Psoas muscle (tissue), 7 donors: ENCODE measurements at regions not wholly inside any gene's neighbourhood (a gene's known extent, or its start where the extent isn't known, plus 50 kb on each side); places are given as distances from the start of the nearest gene placed in this dataset.
"Not testable (repeated sequence)": the region's sequence is repeated elsewhere in the genome, so short reads cannot be mapped to it uniquely, and the experiment has no call there.

Experiments used
- ATAC-seq, 4 donors: fragments of 200-7000 bp; cut with Tn5 transposase; one replicate each; pipeline ENCODE4 v1.9.1; 2020; ENCODE audit warnings: moderate library complexity in 3 of 4, mild to moderate bottlenecking in 2 of 4
- DNase-seq, 2 donors: peaks; one replicate each; pipeline ENCODE4 v3.0.0-alpha.2; 2020
- H3K27ac ChIP-seq: fragments of 200-600 bp; one replicate; pipeline ENCODE4 v1.8.0; 2022
- H3K27me3 ChIP-seq, 3 donors: fragments of 200-600 bp in 1 of 3; one replicate each; pipeline versions ENCODE4 v1.6.1 to v1.8.0; 2013 to 2022; ENCODE audit warnings: low read length in 2 of 3, mild to moderate bottlenecking in 2 of 3, moderate library complexity in 1 of 3; ENCODE audit not compliant: insufficient read depth in 3 of 3
- H3K36me3 ChIP-seq, 2 donors: fragments of 200-600 bp in 1 of 2; one replicate each; pipeline versions ENCODE4 v1.6.1 to v1.8.0; 2013 to 2022; ENCODE audit warnings: low read depth in 1 of 2, mild to moderate bottlenecking in 1 of 2, moderate library complexity in 1 of 2; ENCODE audit not compliant: insufficient read depth in 1 of 2
- H3K4me1 ChIP-seq: fragments of 200-600 bp; one replicate; pipeline ENCODE4 v1.8.0; 2022
- H3K4me3 ChIP-seq: fragments of 200-600 bp; one replicate; pipeline ENCODE4 v1.8.0; 2022; ENCODE audit warnings: mild to moderate bottlenecking
- H3K9me3 ChIP-seq: fragments of 200-600 bp; one replicate; pipeline ENCODE4 v1.8.0; 2022
- WGBS, 3 donors: extraction: QIAGEN DNeasy Blood & Tissue Kit; methylation state at CpG; one replicate each; pipeline versions ENCODE4 v1.1.6 to v1.1.7; 2013; 5-methylcytosine and 5-hydroxymethylcytosine counted together
- intact Hi-C, 2 donors: fragments of 100-400 bp; cut with DNase I; formaldehyde crosslinking; loops; one replicate each; pipeline versions ENCODE4 v1.11.0 to v1.14.2; 2022
- donor health status: healthy with polysubstance abuse.
- donor health status: DM: no; HTN: no; CAD: no; lungs with moderate emphysema.
- donor health status: Bipolar disorder and iron deficiency.
- donor health status: healthy.
- donor health status: DM: yes; HTN: yes; CAD: no.
- donor health status: DM: no; HTN: no; CAD: no.
- donor health status: DM: yes; HTN: yes; CAD: no.

- H3K9me3 ChIP-seq, ATAC-seq, H3K27me3 ChIP-seq, intact Hi-C loops, H3K36me3 ChIP-seq, H3K27ac ChIP-seq, DNase-seq, H3K4me1 ChIP-seq, H3K4me3 ChIP-seq: not testable (repeated sequence)
- 71 to 82% methylated on average over 1 of the region's 6 CpGs; no CpG with 5 or more reads in 1 of the 3 donors for WGBS, 3 donors
Measured at GRCh38 chr15:20022349-20022748, 519.3 kb downstream of the GOLGA6L6 start.

- H3K9me3 ChIP-seq, H3K36me3 ChIP-seq, H3K4me3 ChIP-seq, intact Hi-C loops, H3K27me3 ChIP-seq, H3K4me1 ChIP-seq, H3K27ac ChIP-seq, DNase-seq: not testable (repeated sequence)
- ATAC-seq: peak; percentile 59 to 88 (median 68)
- 50 to 67% (median 63%) methylated on average over 1 to 3 of the region's 7 CpGs for WGBS, 3 donors
Measured at GRCh38 chr15:20021351-20021750, 520.2 kb downstream of the GOLGA6L6 start.

GRCh38 chr15:20020588-20020987, 521.0 kb downstream of the GOLGA6L6 start:
- H3K9me3 ChIP-seq, H3K4me3 ChIP-seq, H3K4me1 ChIP-seq, H3K27ac ChIP-seq, intact Hi-C loops, DNase-seq, H3K27me3 ChIP-seq, H3K36me3 ChIP-seq, ATAC-seq: not testable (repeated sequence)
- 65 to 92% (median 76%) methylated on average over 2 to 4 of the region's 5 CpGs for WGBS, 3 donors

GRCh38 chr15:20019758-20020157, 521.8 kb downstream of the GOLGA6L6 start:
- ATAC-seq, H3K36me3 ChIP-seq, DNase-seq, H3K27ac ChIP-seq, H3K4me3 ChIP-seq, H3K9me3 ChIP-seq, H3K4me1 ChIP-seq, H3K27me3 ChIP-seq, intact Hi-C loops: not testable (repeated sequence)
- 73 to 84% (median 75%) methylated on average over 3 to 6 of the region's 6 CpGs for WGBS, 3 donors

- not testable (repeated sequence) for DNase-seq, H3K4me1 ChIP-seq, H3K9me3 ChIP-seq
Measured at GRCh38 chr15:20017581-20017980, 524.0 kb downstream of the GOLGA6L6 start.

GRCh38 chr15:20016941-20017340, 524.7 kb downstream of the GOLGA6L6 start:
- 76 to 91% (median 76%) methylated on average over 7 of the region's 9 CpGs for WGBS, 3 donors
- H3K36me3 ChIP-seq, DNase-seq, H3K4me3 ChIP-seq, H3K9me3 ChIP-seq, H3K27me3 ChIP-seq, H3K4me1 ChIP-seq, H3K27ac ChIP-seq, intact Hi-C loops, ATAC-seq: not testable (repeated sequence)

More at GRCh38 chr15:20017581-20017980, 524.0 kb downstream of the GOLGA6L6 start:
- H3K4me3 ChIP-seq, ATAC-seq, H3K27ac ChIP-seq, H3K27me3 ChIP-seq, intact Hi-C loops, H3K36me3 ChIP-seq: not testable (repeated sequence)
- WGBS, 3 donors: 78 to 95% (median 88%) methylated on average over 1 to 8 of the region's 8 CpGs

GRCh38 chr15:20012837-20013236, 528.8 kb downstream of the GOLGA6L6 start:
- H3K36me3 ChIP-seq, ATAC-seq, H3K9me3 ChIP-seq, H3K4me1 ChIP-seq, intact Hi-C loops, H3K27ac ChIP-seq, H3K4me3 ChIP-seq, DNase-seq, H3K27me3 ChIP-seq: not testable (repeated sequence)
- WGBS, 3 donors: 49 to 90% (median 62%) methylated on average over 1 to 2 of the region's 2 CpGs

- H3K36me3 ChIP-seq, H3K9me3 ChIP-seq, H3K4me1 ChIP-seq, DNase-seq, H3K27ac ChIP-seq, H3K4me3 ChIP-seq, intact Hi-C loops, H3K27me3 ChIP-seq, ATAC-seq: not testable (repeated sequence)
- WGBS, 3 donors: 71 to 77% (median 76%) methylated on average over 3 to 7 of the region's 9 CpGs
Measured at GRCh38 chr15:20010759-20011158, 530.8 kb downstream of the GOLGA6L6 start.

GRCh38 chr15:20009619-20010018, 532.0 kb downstream of the GOLGA6L6 start:
- DNase-seq, intact Hi-C loops, H3K27me3 ChIP-seq, H3K4me3 ChIP-seq, H3K27ac ChIP-seq, ATAC-seq, H3K9me3 ChIP-seq, H3K4me1 ChIP-seq, H3K36me3 ChIP-seq: not testable (repeated sequence)
- WGBS, 3 donors: 96 to 100% methylated on average over 3 to 4 of the region's 8 CpGs; no CpG with 5 or more reads in 1 of the 3 donors

GRCh38 chr15:20007338-20007737, 534.3 kb downstream of the GOLGA6L6 start:
- H3K4me3 ChIP-seq, H3K36me3 ChIP-seq, H3K4me1 ChIP-seq, H3K27ac ChIP-seq, intact Hi-C loops, H3K27me3 ChIP-seq, DNase-seq, ATAC-seq, H3K9me3 ChIP-seq: not testable (repeated sequence)
- WGBS, 3 donors: 46 to 63% (median 56%) methylated on average over 3 to 4 of the region's 4 CpGs

GRCh38 chr15:20003471-20003870, 538.1 kb downstream of the GOLGA6L6 start:
- DNase-seq, H3K9me3 ChIP-seq, H3K4me3 ChIP-seq, H3K36me3 ChIP-seq, intact Hi-C loops, H3K27me3 ChIP-seq, H3K27ac ChIP-seq, H3K4me1 ChIP-seq: not testable (repeated sequence)
- WGBS, 3 donors: 72 to 81% (median 72%) methylated on average over 2 to 3 of the region's 4 CpGs
- ATAC-seq: peak in 2 of 4 donors; percentile 33 to 36

- 29 to 49% (median 38%) methylated on average over 1 of the region's 2 CpGs for WGBS, 3 donors
- ATAC-seq, H3K9me3 ChIP-seq, H3K27me3 ChIP-seq, DNase-seq, H3K27ac ChIP-seq, intact Hi-C loops, H3K36me3 ChIP-seq, H3K4me3 ChIP-seq, H3K4me1 ChIP-seq: not testable (repeated sequence)
Measured at GRCh38 chr15:20002560-20002959, 539.0 kb downstream of the GOLGA6L6 start.
